IgD-negative memory B cell (primary cell): ENCODE measurements at regions not wholly inside any gene's neighbourhood (a gene's known extent, or its start where the extent isn't known, plus 50 kb on each side); places are given as distances from the start of the nearest gene placed in this dataset.

Experiments used
- H3K27ac Mint-ChIP-seq, 3 donors: one replicate each; pipeline ENCODE4 v1.8.0; 2020 to 2022; ENCODE audit warnings: mild to moderate bottlenecking in 3 of 3, mixed read lengths in 3 of 3, moderate library complexity in 1 of 3
- H3K27me3 Mint-ChIP-seq: one replicate; pipeline ENCODE4 v1.8.0; 2021; ENCODE audit warnings: mixed read lengths
- H3K36me3 Mint-ChIP-seq: one replicate; pipeline ENCODE4 v1.8.0; 2020; ENCODE audit warnings: mild to moderate bottlenecking, mixed read lengths
- H3K4me1 Mint-ChIP-seq, 3 donors: one replicate each; pipeline ENCODE4 v1.8.0; 2020 to 2022; ENCODE audit warnings: mixed read lengths in 3 of 3, mild to moderate bottlenecking in 1 of 3
- H3K4me3 Mint-ChIP-seq, 4 donors: one replicate each; pipeline ENCODE4 v1.8.0; 2020 to 2022; ENCODE audit warnings: mild to moderate bottlenecking in 4 of 4, mixed read lengths in 4 of 4, moderate library complexity in 3 of 4
- H3K9me3 Mint-ChIP-seq, 3 donors: one replicate each; pipeline ENCODE4 v1.8.0; 2020 to 2021; ENCODE audit warnings: mixed read lengths in 3 of 3, mild to moderate bottlenecking in 1 of 3

- peaks cover 0 to 4% (median 0%) of the 10 kb centered on the region in 3 donors for H3K4me1 Mint-ChIP-seq
- H3K27me3 Mint-ChIP-seq, result peaks cover 8% of the 10 kb centered on the region
- H3K27ac Mint-ChIP-seq, result no peak overlapping the region
- H3K36me3 Mint-ChIP-seq, result peaks cover 3% of the 10 kb centered on the region
- H3K9me3 Mint-ChIP-seq, result peaks cover 1 to 5% (median 5%) of the 10 kb centered on the region in 3 donors
- no peak overlapping the region for H3K4me3 Mint-ChIP-seq
Measured at GRCh38 chr18:47737198-47737830, 193.1 kb downstream of the SMAD2 start.

DNA sequence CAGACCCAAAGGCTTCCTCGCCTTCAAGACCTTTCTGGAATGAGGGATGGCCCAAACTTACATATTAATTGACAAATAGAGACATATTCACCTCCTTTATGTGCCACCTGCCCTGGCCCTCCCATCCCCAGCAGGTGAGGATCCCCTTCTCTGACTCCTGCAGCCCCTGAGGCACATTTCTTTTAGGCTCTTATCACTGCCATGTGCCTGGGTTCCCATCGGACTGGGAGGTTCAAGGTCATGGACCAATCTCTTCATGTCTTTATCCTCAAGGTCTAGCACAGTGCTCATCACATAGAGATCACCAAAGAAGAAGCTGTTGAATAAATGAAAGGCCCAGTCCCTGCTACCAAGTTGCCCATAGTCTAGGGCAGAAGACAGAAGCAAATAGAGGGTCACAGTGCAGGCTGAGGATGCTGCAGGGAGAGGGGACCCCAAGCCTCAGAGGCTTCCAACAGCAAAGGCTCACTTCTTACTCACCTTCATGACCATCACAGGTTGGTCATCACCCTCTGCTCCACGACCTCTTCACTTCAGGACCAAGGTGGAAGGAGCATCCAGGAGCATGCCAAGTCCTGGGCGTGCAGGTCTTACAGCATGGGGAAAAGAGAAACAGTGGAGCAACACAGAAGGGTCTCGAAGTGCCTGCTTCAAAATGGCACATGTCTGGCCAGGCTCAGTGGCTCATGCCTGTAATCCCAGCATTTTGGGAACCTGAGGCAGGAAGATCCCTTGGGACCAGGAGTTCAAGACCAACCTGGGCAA lies 193.9 kb downstream of the SMAD2 start:
- H3K27me3 Mint-ChIP-seq, result peaks cover 6% of the 10 kb centered on the region
- peak overlapping the region in 1 of 4 donors; percentile 18 for H3K4me3 Mint-ChIP-seq
- peaks cover 0 to 4% (median 0%) of the 10 kb centered on the region in 3 donors for H3K4me1 Mint-ChIP-seq
- H3K36me3 Mint-ChIP-seq, result peaks cover 3% of the 10 kb centered on the region
- peaks cover 1 to 5% (median 5%) of the 10 kb centered on the region in 3 donors for H3K9me3 Mint-ChIP-seq
- no peak overlapping the region for H3K27ac Mint-ChIP-seq

GRCh38 chr18:47735041-47735702 lies 195.3 kb downstream of the SMAD2 start:
- Mint-ChIP-seq H3K36me3 (peaks cover 3% of the 10 kb centered on the region), H3K27me3 (peaks cover 6% of the 10 kb centered on the region), H3K9me3 (peaks cover 1 to 5% (median 5%) of the 10 kb centered on the region in 3 donors), H3K4me1 (peaks cover 0 to 4% (median 0%) of the 10 kb centered on the region in 3 donors), H3K27ac (no peak overlapping the region), H3K4me3 (no peak overlapping the region)

DNA sequence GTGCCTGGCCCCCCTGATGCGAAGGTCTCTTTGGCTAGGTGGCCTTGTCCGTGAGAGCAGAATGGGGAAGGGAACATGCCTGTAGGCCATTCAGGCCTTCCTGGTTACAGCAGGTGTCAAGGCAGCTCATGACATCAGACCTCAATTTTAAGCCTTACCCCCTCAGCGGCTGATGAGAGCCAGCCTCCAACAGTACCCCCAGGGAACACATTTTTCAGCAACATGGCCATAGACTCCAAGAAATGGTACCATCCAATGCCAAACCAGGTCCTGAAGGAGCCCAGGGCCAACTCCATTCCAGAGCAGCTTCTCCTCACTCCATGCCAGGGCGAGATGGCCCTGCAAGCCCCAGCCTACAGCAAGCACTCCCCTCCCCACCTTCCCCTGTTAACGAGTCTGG lies 199.2 kb downstream of the SMAD2 start:
- Mint-ChIP-seq H3K36me3 (peaks cover 1% of the 10 kb centered on the region), H3K4me1 (no peaks in the 10 kb centered on the region), H3K4me3 (no peak overlapping the region), H3K27me3 (peaks cover 4% of the 10 kb centered on the region), H3K27ac (no peak overlapping the region), H3K9me3 (peaks cover 0 to 1% (median 0%) of the 10 kb centered on the region in 3 donors)

DNA sequence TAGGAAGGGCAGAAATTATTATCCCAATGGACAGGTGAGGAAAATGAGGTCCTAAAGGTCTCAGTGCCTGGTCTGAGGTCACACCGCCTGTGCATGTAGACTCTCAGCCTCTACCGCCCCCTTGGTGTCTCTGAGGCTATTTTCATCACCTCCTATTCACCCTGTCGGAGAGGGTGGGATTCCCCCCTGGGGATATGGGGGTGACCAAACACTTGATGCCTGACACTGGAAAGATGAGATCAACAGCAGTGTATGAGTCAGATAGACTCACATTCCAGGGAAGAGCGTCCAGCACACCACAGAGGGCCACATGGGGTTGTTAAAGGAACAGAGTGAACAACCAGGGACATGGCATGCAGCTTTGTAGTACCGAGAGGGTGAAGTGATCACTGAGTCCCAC lies 199.7 kb downstream of the SMAD2 start:
- Mint-ChIP-seq H3K27me3 (peaks cover 5% of the 10 kb centered on the region), H3K9me3 (no peaks in the 10 kb centered on the region), H3K36me3 (peaks cover 1% of the 10 kb centered on the region), H3K27ac (no peak overlapping the region), H3K4me1 (no peaks in the 10 kb centered on the region), H3K4me3 (no peak overlapping the region)

DNA sequence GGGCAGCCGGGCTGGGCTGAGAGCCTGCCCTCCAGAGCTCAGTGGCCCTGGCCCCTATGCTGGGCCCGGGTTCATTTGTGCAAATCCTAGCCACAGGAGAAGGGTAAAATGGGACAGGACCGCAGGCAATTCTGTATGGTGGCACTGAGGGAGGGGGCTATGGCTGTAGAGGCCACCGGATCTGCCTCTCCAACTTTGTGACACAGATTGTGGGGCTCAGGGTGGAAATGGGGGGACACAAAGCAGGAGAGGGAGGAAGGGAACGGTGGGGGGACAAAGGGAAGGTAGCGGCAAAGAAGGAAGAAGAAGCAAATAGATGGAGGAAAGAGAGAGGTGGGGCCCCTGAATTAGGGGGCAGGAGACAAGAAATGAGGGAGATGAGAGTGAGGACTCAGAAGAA lies 201.1 kb downstream of the SMAD2 start:
- no peaks in the 10 kb centered on the region for H3K4me1 Mint-ChIP-seq
- peaks cover 1% of the 10 kb centered on the region for H3K36me3 Mint-ChIP-seq
- H3K27ac Mint-ChIP-seq, result no peak overlapping the region
- no peaks in the 10 kb centered on the region for H3K9me3 Mint-ChIP-seq
- H3K27me3 Mint-ChIP-seq, result peaks cover 5% of the 10 kb centered on the region
- peak overlapping the region in 1 of 4 donors; percentile 20 for H3K4me3 Mint-ChIP-seq

GRCh38 chr18:47728921-47729320 lies 201.5 kb downstream of the SMAD2 start:
- H3K27me3 Mint-ChIP-seq, result peaks cover 5% of the 10 kb centered on the region
- H3K36me3 Mint-ChIP-seq, result peaks cover 1% of the 10 kb centered on the region
- no peaks in the 10 kb centered on the region for H3K9me3 Mint-ChIP-seq
- no peaks in the 10 kb centered on the region for H3K4me1 Mint-ChIP-seq
- H3K4me3 Mint-ChIP-seq, result no peak overlapping the region
- H3K27ac Mint-ChIP-seq, result no peak overlapping the region

GRCh38 chr18:47727409-47727808 lies 203.1 kb downstream of the SMAD2 start:
- Mint-ChIP-seq H3K27ac (no peak overlapping the region), H3K27me3 (peaks cover 5% of the 10 kb centered on the region), H3K9me3 (no peaks in the 10 kb centered on the region), H3K36me3 (peaks cover 1% of the 10 kb centered on the region), H3K4me3 (no peak overlapping the region), H3K4me1 (no peaks in the 10 kb centered on the region)

- no peak overlapping the region for H3K4me3 Mint-ChIP-seq
- peaks cover 1% of the 10 kb centered on the region for H3K36me3 Mint-ChIP-seq
- H3K27me3 Mint-ChIP-seq, result peaks cover 5% of the 10 kb centered on the region
- no peak overlapping the region for H3K27ac Mint-ChIP-seq
- H3K4me1 Mint-ChIP-seq, result no peaks in the 10 kb centered on the region
- H3K9me3 Mint-ChIP-seq, result no peaks in the 10 kb centered on the region
Measured at GRCh38 chr18:47726550-47726949, 203.9 kb downstream of the SMAD2 start.

- no peaks in the 10 kb centered on the region for H3K4me1 Mint-ChIP-seq
- H3K4me3 Mint-ChIP-seq, result peak overlapping the region in 1 of 4 donors; percentile 26
- H3K27me3 Mint-ChIP-seq, result peaks cover 5% of the 10 kb centered on the region
Measured at GRCh38 chr18:47725656-47726055, 204.8 kb downstream of the SMAD2 start.

DNA sequence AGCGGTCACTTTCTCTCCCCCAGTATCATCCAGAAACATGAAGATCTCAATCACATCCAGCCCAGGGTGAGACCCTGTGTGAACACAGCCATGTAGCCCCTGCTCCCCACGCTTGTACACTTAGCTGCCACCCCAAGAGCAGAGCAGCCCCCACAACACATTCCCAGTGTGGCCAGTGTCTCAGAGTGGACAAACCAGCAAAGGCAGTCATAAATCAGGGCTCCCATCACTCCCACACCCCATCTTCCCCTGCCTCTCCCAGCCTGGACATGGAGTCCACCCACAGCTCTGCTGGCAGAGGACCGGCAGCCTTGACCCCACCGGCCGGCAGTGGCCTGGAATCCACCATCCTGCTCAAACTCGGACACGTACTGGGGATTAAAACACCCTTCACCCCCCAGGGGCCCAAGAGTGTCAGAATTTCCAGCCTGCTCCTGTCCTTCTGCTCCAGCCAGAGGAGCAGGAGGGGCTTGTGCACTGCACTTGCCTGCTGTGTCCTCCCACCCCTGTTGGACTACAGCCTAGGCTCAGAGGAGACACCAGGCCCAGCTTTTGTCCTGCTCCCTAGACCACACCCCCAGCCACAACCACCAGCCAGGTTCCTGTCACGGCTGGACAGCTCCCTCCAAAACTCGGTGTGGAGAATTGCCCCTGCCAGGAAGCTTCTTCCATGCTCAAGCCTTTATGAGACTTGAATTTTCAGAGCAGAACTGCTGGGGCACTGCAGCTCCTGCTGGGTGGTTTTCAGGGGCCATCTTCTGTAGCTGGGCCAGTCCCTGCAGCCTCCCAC lies 206.1 kb downstream of the SMAD2 start:
- H3K9me3 Mint-ChIP-seq, result no peaks in the 10 kb centered on the region
- H3K36me3 Mint-ChIP-seq, result no peaks in the 10 kb centered on the region
- no peaks in the 10 kb centered on the region for H3K4me1 Mint-ChIP-seq
- no peak overlapping the region for H3K27ac Mint-ChIP-seq
- peaks cover 5% of the 10 kb centered on the region for H3K27me3 Mint-ChIP-seq
- no peak overlapping the region for H3K4me3 Mint-ChIP-seq

More at GRCh38 chr18:47725656-47726055, 204.8 kb downstream of the SMAD2 start:
- Mint-ChIP-seq H3K36me3 (peaks cover 1% of the 10 kb centered on the region), H3K9me3 (no peaks in the 10 kb centered on the region), H3K27ac (no peak overlapping the region)

- Mint-ChIP-seq H3K9me3 (no peaks in the 10 kb centered on the region), H3K4me3 (no peak overlapping the region), H3K36me3 (no peaks in the 10 kb centered on the region), H3K27me3 (peaks cover 5% of the 10 kb centered on the region), H3K4me1 (no peaks in the 10 kb centered on the region), H3K27ac (no peak overlapping the region)
Measured at GRCh38 chr18:47721876-47722275, 208.6 kb downstream of the SMAD2 start.

- H3K36me3 Mint-ChIP-seq, result no peaks in the 10 kb centered on the region
- no peaks in the 10 kb centered on the region for H3K9me3 Mint-ChIP-seq
- H3K27me3 Mint-ChIP-seq, result peaks cover 4% of the 10 kb centered on the region
- peak overlapping the region in 1 of 3 donors; percentile 69 for H3K27ac Mint-ChIP-seq
- H3K4me1 Mint-ChIP-seq, result no peaks in the 10 kb centered on the region
- H3K4me3 Mint-ChIP-seq, result no peak overlapping the region
Measured at GRCh38 chr18:47720741-47721140, 209.7 kb downstream of the SMAD2 start.

- Mint-ChIP-seq H3K4me3 (no peak overlapping the region), H3K9me3 (no peaks in the 10 kb centered on the region), H3K27me3 (peaks cover 2% of the 10 kb centered on the region)
Measured at GRCh38 chr18:47719096-47719780, 211.2 kb downstream of the SMAD2 start.

More at GRCh38 chr18:47719096-47719780, 211.2 kb downstream of the SMAD2 start:
- no peaks in the 10 kb centered on the region for H3K36me3 Mint-ChIP-seq
- H3K4me1 Mint-ChIP-seq, result no peaks in the 10 kb centered on the region
- no peak overlapping the region for H3K27ac Mint-ChIP-seq
